Panc1 (cell line): ENCODE measurements at regions not wholly inside any gene's neighbourhood (a gene's known extent, or its start where the extent isn't known, plus 50 kb on each side); places are given as distances from the start of the nearest gene placed in this dataset.

Experiments
- POLR2AphosphoS5 ChIP-seq: IDR thresholded peaks from 2 replicates; pipeline ENCODE4 v1.6.1; 2012; ENCODE audit warnings: mild to moderate bottlenecking, low read depth, low read length, moderate library complexity
- TF ChIP-seq, protein P1 (sequence below): fragments of 450-650 bp; IDR thresholded peaks from 2 replicates; pipeline ENCODE4 v1.5.1; 2017; ENCODE audit warnings: mild to moderate bottlenecking

DNA sequence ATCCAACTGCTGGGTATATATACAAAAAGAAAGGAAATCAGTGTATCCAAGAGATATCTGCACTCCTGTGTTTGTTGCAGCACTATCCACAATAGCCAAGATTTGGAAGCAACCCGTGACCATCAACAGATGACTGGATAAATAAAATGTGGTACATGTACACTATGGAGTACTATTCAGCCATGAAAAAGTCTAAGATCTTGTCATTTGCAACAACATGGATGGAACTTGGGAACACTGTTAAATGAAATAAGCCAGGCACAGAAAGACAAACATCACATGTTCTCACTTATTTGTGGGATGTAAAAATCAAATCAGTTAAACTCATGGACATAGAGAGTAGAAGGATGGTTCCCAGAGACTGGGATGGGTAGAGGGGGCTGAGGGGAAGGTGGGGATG is 620.7 kb downstream of the RBFOX1 start:
- TF ChIP-seq, protein P1, sequence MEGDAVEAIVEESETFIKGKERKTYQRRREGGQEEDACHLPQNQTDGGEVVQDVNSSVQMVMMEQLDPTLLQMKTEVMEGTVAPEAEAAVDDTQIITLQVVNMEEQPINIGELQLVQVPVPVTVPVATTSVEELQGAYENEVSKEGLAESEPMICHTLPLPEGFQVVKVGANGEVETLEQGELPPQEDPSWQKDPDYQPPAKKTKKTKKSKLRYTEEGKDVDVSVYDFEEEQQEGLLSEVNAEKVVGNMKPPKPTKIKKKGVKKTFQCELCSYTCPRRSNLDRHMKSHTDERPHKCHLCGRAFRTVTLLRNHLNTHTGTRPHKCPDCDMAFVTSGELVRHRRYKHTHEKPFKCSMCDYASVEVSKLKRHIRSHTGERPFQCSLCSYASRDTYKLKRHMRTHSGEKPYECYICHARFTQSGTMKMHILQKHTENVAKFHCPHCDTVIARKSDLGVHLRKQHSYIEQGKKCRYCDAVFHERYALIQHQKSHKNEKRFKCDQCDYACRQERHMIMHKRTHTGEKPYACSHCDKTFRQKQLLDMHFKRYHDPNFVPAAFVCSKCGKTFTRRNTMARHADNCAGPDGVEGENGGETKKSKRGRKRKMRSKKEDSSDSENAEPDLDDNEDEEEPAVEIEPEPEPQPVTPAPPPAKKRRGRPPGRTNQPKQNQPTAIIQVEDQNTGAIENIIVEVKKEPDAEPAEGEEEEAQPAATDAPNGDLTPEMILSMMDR = no peak
- no peak for TF ChIP-seq POLR2AphosphoS5
